K562 (cell line): ENCODE measurements at regions not wholly inside any gene's neighbourhood (a gene's known extent, or its start where the extent isn't known, plus 50 kb on each side); places are given as distances from the start of the nearest gene placed in this dataset.

Experiments used
- REST ChIP-seq, 2 experiments: fragments of 450-650 bp; formaldehyde crosslinking in 1 of 2; IDR thresholded peaks; 2 replicates each; pipeline versions ENCODE4 v1.4.0 to v1.6.1; 2014 to 2020; ENCODE audit warnings: mild to moderate bottlenecking in 2 of 2, borderline replicate concordance in 1 of 2, low read depth in 1 of 2
- SMARCA4 ChIP-seq: fragments of 450-650 bp; IDR thresholded peaks from 2 replicates; pipeline ENCODE4 v1.6.1; 2016
- SP2 ChIP-seq: IDR thresholded peaks from 2 replicates; pipeline ENCODE4 v1.6.1; 2011; ENCODE audit warnings: mild to moderate bottlenecking, low read depth, low read length, moderate library complexity; ENCODE audit not compliant: poor library complexity, severe bottlenecking; ENCODE audit errors: extremely low read depth
- ZNF583 ChIP-seq: fragments of 250-450 bp; sonication (Bioruptor Pico); IDR thresholded peaks from 2 replicates; pipeline ENCODE4 v1.4.0; 2020

- no peak for TF ChIP-seq REST (IDR thresholded peaks at IDR 0.05; ENCODE audit: borderline replicate concordance)
- TF ChIP-seq REST (CRISPR knock-in tag; IDR thresholded peaks at IDR 0.05; ENCODE audit: low read depth) = no peak
- no peak for TF ChIP-seq SMARCA4
- no peak for TF ChIP-seq SP2
- no peak for TF ChIP-seq ZNF583 (CRISPR knock-in tag)
- TF ChIP-seq, all 486 proteins: peak for 0
Observed at GRCh38 chr16:86289907-86290306, 220.4 kb upstream of the FOXF1 start (continued).
